ENCODE measurements at regions not wholly inside any gene's neighbourhood (a gene's known extent, or its start where the extent isn't known, plus 50 kb on each side); places are given as distances from the start of the nearest gene placed in this dataset.

DNA sequence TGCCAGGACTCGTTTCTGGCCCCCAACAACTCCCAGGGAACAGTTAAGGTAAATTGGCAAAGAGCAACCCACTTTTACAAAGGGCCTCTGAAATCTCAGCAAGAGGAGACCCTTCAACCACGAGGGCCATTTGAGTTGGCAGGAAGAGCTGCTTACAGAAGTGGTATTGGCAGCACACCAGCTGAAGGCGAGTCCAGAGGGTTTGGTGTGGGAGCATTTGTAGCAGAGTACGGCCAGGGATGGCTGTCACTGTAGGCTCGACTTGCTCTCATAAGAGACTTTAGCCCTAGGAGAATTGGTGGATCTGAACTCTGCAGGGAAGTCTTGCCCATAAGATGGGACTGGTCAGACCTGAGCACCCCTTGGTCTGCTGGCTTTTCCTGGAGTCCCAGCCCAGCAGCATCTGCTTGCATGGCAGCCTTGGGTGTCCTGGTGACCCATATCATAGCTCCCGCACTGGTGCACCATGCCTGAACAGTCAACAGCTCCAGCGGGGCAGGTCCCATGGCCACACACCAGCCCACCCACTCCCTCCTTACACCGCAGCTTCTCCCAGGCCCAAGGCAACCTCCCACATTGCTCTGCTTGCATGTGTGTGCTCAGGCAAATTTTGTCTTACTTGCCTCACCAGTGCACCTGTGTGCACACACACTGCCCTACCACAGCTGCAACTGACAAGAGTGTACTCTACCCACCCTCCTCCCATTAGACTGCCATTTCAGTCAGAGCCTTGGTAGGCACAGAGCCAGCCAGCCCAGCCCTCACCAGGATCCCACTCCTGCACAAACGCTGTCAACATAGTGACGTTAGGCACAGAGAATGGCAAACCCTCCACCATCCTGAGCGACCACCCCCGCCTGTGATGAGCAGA, 861.6 kb upstream of the DPPA4 start:
- DNase-seq (ENCODE audit: extremely low spot score, unreplicated experiment), result no peak
- Mint-ChIP-seq H3K36me3 (no peaks in the 10 kb centered on the region), H3K27ac (no peak overlapping the region), H3K9me3 (no peaks in the 10 kb centered on the region), H3K4me1 (ENCODE audit: unreplicated experiment) (no peaks in the 10 kb centered on the region), H3K27me3 (no peaks in the 10 kb centered on the region), H3K4me3 (no peak overlapping the region)
- TF ChIP-seq, protein P1, sequence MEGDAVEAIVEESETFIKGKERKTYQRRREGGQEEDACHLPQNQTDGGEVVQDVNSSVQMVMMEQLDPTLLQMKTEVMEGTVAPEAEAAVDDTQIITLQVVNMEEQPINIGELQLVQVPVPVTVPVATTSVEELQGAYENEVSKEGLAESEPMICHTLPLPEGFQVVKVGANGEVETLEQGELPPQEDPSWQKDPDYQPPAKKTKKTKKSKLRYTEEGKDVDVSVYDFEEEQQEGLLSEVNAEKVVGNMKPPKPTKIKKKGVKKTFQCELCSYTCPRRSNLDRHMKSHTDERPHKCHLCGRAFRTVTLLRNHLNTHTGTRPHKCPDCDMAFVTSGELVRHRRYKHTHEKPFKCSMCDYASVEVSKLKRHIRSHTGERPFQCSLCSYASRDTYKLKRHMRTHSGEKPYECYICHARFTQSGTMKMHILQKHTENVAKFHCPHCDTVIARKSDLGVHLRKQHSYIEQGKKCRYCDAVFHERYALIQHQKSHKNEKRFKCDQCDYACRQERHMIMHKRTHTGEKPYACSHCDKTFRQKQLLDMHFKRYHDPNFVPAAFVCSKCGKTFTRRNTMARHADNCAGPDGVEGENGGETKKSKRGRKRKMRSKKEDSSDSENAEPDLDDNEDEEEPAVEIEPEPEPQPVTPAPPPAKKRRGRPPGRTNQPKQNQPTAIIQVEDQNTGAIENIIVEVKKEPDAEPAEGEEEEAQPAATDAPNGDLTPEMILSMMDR (conservative IDR thresholded peaks at IDR 0.05), result no peak

DNA sequence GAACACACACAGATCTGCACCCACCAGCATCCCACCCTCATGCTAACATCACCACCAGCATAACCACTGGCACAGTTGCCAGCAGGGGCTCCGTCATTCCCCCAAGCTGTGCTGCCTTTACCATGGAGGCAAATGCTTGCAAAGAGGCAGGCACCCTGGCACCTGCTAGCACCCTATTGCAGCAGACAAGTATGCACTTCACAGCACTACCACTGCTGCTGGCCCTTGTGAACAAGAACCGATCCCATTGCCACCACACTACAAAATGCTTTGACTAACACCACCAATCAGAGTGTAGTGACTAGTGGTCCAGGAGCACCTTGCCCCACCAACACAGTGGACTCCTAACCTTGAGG, 862.2 kb upstream of the DPPA4 start:
- no peak for DNase-seq (ENCODE audit: extremely low spot score, unreplicated experiment)
- Mint-ChIP-seq H3K27ac (no peak overlapping the region), H3K4me3 (no peak overlapping the region), H3K36me3 (no peaks in the 10 kb centered on the region), H3K9me3 (no peaks in the 10 kb centered on the region), H3K4me1 (ENCODE audit: unreplicated experiment) (no peaks in the 10 kb centered on the region), H3K27me3 (no peaks in the 10 kb centered on the region)
- TF ChIP-seq, protein P1 (conservative IDR thresholded peaks at IDR 0.05), result no peak

DNA sequence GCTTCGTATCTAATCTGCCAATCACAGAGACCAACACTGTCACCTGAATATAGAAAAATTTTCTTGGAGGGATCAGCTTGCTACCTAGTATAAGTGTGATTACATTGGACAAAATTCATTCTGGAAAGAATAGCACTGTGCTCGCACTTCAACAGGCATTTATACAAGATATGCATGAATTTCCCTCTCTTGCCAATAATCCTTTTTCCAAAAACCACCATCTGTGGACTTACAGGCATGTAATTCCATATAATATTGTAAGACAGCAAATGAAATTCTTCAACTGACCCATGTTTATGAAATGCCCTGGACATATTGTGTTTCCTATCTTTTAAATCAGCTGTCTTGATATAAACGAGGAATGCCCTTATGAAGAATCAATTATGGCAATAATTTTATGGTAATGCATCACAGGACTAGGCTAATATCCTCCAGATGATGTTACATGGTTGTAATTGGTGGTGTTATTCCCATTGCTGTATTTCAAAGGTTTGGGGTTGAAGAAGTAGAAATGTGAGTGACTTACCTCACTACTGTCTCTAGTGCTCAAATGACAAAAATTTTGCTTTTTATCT, 861.4 kb upstream of the NECTIN3 start:
- no peak overlapping the region for H3K4me3 Mint-ChIP-seq
- no peak for DNase-seq (ENCODE audit: extremely low spot score, unreplicated experiment)
- no peaks in the 10 kb centered on the region for H3K9me3 Mint-ChIP-seq
- TF ChIP-seq, protein P1 (conservative IDR thresholded peaks at IDR 0.05), result no peak
- H3K36me3 Mint-ChIP-seq, result no peaks in the 10 kb centered on the region
- no peak overlapping the region for H3K27ac Mint-ChIP-seq
- no peaks in the 10 kb centered on the region for H3K4me1 Mint-ChIP-seq (ENCODE audit: unreplicated experiment)
- H3K27me3 Mint-ChIP-seq, result no peaks in the 10 kb centered on the region

DNA sequence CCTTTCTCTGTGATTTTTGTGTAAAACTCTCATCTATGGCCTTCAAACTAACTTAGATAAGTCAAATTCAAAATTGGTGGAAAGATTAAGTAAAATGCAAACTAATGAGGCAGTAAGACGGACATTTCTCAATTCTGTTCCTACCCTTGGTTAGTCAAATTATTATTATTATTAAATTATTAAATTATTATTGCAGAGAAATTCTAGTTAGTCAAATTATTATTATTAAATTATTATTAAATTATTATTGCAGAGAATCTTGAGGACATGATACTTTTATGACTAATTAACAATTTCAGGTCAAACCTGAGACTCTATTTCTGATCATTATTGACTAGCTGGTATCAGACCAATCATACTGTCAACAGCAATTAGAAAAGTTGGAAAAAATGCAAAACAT, 845.0 kb upstream of the NECTIN3 start:
- Mint-ChIP-seq H3K27me3 (no peaks in the 10 kb centered on the region), H3K4me3 (no peak overlapping the region), H3K4me1 (ENCODE audit: unreplicated experiment) (no peaks in the 10 kb centered on the region), H3K36me3 (no peaks in the 10 kb centered on the region), H3K9me3 (no peaks in the 10 kb centered on the region), H3K27ac (no peak overlapping the region)
- TF ChIP-seq, protein P1 (conservative IDR thresholded peaks at IDR 0.05), result no peak
- no peak for DNase-seq (ENCODE audit: extremely low spot score, unreplicated experiment)

DNA sequence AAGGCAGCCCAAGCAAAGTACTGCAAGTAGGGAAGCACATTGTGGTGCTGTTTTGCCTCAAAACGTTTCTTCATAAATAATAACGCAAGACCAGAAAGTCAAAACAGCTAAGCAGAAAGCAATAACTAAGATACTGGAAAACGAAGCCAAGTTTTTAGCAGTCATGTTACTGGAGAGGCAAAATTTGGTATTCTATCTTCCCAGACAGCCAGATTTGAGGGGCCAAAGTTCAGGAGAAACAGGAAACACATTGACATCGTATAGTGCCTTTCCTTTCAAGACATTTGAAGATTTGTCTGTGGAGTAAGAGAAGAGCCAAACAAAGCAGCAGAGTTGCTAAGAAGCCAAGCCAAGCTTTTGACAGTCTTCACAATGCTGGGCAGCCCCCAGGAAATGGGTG, 843.6 kb upstream of the NECTIN3 start:
- H3K27me3 Mint-ChIP-seq, result no peaks in the 10 kb centered on the region
- DNase-seq (ENCODE audit: extremely low spot score, unreplicated experiment), result no peak
- TF ChIP-seq, protein P1 (conservative IDR thresholded peaks at IDR 0.05), result no peak

More for the DNA sequence above, 843.6 kb upstream of the NECTIN3 start:
- Mint-ChIP-seq H3K36me3 (no peaks in the 10 kb centered on the region), H3K27ac (no peak overlapping the region), H3K4me3 (no peak overlapping the region), H3K9me3 (no peaks in the 10 kb centered on the region), H3K4me1 (ENCODE audit: unreplicated experiment) (no peaks in the 10 kb centered on the region)
